GM19372 (cell line): ENCODE measurements at regions not wholly inside any gene's neighbourhood (a gene's known extent, or its start where the extent isn't known, plus 50 kb on each side); places are given as distances from the start of the nearest gene placed in this dataset.
"Not testable (repeated sequence)": the region's sequence is repeated elsewhere in the genome, so short reads cannot be mapped to it uniquely, and the experiment has no call there.

Experiments
- ATAC-seq: cut with Tn5 transposase; IDR thresholded peaks from one replicate; pipeline ENCODE4 v1.9.1; 2021; ENCODE audit warnings: mild to moderate bottlenecking, low read depth, moderate library complexity; ENCODE audit not compliant: unreplicated experiment

GRCh38 chr6:168840932-168841331, 399.9 kb downstream of the SMOC2 start:
- ATAC-seq: not testable (repeated sequence)

DNA sequence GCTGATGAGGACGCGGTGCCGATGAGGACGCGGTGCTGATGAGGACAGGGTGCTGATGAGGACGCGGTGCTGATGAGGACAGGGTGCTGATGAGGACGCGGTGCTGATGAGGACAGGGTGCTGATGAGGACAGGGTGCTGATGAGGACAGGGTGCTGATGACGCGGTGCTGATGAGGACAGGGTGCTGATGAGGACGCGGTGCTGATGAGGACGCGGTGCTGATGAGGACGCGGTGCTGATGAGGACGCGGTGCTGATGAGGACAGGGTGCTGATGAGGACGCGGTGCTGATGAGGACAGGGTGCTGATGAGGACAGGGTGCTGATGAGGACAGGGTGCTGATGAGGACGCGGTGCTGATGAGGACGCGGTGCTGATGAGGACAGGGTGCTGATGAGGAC, 399.3 kb downstream of the SMOC2 start:
- ATAC-seq: not testable (repeated sequence)

GRCh38 chr6:168838037-168838399, 397.0 kb downstream of the SMOC2 start:
- ATAC-seq: no peak

DNA sequence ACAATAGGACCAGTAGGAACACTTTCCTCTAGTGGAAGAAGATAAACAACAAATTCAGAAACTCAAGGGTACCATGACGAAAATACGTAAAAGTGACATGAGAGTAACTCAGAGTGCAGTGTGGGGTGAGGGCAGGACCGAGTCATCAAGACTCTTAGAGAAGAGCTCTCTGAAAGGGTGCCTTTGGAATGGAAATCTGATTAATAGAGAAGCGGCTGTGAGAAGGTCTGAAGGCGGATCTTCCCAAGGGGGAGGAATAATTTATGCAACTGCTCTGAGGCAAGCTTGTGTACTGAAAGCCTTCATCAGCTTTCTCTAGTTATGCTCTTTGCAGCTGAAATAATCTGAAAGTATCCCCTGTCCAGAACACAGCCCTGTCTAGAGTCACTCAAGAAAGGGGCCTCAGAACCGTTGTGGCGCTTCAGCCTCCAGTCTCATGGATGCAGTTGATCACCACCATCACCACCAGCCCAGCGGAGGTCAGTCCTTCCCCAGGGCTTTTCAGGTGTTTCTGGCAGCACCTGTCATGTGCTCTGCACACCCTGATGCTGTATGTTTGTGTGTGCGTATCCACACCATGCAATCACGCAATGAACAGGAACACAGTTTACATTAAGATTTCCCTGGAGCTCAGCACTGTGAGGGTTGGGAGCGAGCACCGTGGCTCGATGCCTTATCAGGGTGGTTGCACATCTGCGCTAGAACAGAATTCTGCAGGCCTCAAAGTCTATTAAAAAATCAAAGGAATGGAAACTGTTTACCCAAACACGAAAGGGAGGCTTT, 396.5 kb downstream of the SMOC2 start:
- ATAC-seq: no peak

DNA sequence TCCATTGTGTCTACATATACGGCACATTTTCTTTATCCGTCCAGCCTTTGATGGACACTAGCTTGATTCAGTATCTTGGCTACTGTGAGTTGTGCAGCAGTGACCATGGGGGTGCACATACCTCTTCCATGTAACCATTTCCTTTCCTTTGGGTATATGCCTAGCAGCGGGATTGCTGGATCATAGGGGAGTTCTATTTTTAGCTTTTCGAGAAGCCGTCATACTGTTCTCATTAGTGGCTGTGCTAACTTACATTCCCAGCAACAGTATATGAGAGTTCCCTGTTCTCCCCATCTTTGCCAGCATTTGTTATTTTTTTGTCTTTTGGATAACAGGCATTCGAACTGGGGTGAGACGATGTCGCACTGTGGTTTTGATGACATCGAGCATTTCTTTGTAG, 395.0 kb downstream of the SMOC2 start:
- ATAC-seq: no peak

GRCh38 chr6:168834801-168835200, 393.8 kb downstream of the SMOC2 start:
- ATAC-seq: no peak

GRCh38 chr6:168834042-168834587, 393.1 kb downstream of the SMOC2 start:
- no peak for ATAC-seq

DNA sequence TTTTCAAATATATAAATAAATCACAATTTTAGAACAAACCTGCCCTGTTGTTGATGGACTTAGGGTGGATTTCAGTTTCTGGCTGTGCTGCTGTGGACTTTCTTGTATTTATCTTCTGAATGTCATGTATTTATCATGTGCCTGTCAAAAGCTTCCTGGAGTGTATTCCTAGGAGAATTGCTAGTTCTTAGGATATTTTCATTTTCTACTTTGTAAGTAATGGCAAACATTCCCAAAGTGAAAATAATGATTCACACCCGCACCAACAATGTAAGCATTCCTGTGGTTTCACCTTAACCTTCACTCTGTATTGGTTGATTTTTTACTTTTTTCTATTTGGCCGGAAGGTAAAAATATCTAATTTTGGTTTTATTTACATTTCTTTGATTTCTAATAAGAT, 387.8 kb downstream of the SMOC2 start:
- no peak for ATAC-seq

GRCh38 chr6:168828035-168828434, 387.1 kb downstream of the SMOC2 start:
- ATAC-seq: no peak

GRCh38 chr6:168827586-168827871, 386.5 kb downstream of the SMOC2 start:
- ATAC-seq: no peak

DNA sequence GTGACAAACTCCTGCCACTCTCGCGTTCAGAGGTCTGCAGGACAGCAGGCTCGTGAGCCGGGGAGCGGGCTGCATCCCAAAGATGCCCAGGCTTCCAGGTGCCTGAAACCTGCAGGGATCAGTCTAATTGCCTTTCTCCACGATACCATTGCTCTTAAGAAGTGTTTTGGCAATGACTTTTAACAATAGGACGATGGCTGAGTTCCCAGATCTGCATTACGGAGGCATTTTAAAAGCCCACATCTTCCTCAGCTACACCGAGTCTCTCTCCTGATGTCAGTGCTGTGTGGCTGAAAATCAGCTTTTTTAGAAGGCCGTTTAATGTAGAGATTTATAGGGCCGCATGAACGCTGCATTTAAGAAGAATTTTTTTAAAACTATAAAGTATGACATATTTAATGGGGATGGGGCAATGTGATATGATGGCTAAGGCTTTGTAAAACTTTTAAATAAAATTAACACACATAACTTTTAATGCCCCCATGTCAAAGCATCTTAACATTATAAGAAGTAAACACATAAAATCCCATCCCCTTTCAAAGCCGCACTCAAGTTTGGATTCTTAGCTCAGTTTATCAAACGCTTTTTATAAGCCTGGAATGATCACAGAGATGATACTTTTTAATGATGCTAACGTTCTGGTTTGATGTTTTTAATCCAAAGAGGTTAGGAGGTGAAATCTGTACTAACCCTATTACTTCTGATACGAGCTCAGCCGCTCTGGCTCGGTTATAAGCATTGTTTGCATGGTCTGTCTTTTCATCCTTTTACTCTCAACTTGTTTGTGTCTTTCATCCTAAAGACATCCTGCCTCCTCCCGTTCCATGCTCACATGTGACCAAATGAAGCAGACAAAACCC, 386.0 kb downstream of the SMOC2 start:
- ATAC-seq: no peak

DNA sequence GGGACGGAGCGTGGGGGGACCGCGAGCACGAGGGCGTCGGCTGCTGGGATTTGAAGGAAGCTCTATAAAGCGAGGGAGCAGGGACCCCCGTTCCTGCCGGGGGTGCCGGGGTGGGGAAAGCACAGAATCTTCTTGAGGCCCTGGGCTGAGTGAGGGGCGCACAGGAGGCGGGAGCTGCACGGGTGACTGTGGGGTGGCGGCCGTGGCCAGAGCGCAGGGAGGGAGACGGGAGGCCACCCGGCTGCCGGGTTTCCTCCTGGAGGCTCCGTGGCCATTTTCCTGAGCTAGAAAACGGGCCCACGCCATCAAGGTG, 385.1 kb downstream of the SMOC2 start:
- ATAC-seq: no peak

GRCh38 chr6:168825226-168826077, 384.5 kb downstream of the SMOC2 start:
- no peak for ATAC-seq

DNA sequence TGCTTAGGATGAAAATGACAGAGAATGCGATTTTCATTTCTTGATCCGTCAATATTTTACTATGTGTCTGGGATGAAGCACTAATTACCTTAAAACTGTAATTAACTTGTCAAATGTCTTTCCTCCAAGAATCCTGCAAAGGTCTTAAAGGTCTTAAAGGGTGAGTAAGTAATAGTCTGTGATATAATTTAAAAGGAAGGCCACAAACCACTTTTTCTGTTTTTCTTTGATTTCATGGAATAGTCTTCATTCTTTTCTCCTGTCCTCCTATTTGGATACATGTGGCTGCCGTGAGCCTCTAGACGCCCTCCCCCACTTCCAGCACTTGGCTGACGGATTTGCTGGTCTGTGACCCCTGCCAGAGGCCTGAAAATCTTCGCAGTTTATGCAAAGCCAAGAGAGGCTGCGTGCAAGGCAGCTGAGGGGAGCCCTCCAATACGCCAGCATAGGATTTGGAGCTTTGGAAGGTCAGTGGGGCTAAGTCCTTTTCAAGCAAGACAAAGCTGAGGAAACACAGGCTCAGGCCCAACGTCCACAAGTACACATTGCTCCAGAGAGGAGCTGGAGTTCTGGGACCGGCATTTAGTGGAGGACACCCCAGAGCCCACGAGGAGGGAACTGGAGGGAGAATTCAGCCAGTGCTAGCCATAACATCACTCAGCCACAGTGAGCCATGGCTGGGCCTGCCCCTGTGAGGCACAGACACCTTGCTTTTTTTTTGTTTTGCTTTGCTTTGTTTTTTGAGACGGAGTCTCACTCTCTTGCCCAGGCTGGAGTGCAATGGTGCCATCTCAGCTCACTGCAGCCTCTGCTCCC, 382.6 kb downstream of the SMOC2 start:
- ATAC-seq: no peak

DNA sequence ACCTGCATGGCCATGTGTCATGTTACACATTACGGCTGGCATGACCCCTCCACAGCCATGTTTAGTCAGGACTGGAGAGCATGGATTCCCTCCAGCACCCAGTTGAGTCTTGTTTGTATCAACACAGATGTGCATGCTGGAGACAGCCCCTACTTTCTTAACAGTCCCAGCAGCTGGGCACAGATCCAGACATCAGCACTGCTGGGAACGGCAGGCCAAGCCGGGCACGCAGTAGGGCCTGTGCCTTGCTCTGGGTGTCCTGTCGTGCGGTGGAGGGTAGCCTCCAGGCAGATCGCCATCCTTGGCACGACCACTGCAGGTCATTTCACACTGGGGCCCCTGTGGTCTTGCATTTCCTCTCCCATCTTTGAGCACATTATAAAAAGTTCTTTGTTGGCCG, 381.4 kb downstream of the SMOC2 start:
- no peak for ATAC-seq

DNA sequence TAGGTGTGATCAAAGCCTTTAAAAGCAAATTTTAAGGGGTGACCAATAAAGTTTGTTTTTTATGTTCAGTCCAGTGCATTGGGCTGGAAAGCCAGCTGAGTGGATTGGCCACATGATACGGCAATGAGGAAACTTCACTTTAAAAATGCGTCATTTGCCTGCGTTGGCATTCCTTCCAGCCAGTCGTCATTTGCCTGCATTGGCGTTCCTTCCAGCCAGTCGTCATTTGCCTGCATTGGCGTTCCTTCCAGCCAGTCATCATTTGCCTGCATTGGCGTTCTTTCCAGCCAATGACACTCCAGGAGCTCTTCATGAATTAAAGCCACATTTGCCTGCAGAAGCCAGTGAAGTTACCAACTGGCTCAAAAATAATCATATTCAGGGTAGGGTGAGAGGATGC, 378.6 kb downstream of the SMOC2 start:
- ATAC-seq: no peak

GRCh38 chr6:168817558-168818159, 376.7 kb downstream of the SMOC2 start:
- ATAC-seq: no peak

DNA sequence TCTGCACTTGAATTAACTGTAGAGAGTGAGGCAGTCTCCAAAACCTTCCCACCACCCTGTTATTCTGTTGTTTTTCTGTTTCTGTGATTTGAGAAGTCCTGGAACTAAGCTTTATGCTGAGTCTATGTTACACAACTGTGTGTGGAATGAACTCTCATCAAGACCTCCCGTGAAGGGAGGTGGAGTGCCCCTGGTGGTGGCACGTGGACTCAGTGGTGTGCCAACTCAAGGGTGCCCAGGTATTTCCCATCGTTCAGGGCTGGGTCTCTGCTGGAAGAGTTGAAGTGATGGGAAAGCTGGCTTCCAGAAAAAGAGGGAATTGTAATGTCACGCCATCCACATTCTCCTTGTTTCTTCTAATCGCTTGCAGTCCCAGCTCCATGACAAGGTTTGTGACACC, 374.2 kb downstream of the SMOC2 start:
- ATAC-seq: no peak

DNA sequence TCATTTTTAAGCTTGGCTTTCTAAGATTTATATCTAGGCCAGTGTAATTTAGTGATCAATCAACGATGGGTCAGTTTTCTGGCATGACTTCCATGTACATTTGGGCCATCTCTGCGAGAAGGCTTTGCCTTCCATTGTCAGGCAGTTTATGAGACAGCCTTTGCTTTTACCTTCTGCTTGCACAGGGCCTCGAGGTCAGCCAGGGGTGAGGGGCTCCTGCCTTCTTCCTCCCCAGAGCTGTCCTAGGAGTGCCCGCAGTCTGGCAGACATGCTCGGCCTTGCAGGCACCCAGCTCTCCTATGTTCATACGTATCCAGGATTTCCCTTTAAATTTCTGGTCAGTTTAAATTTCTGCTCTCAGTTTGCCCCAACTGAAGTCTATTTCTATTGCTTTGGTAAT, 367.2 kb downstream of the SMOC2 start:
- no peak for ATAC-seq

GRCh38 chr6:168804331-168804730, 363.3 kb downstream of the SMOC2 start:
- ATAC-seq: no peak
